Lower leg skin (tissue), 3 donors: ENCODE measurements at regions not wholly inside any gene's neighbourhood (a gene's known extent, or its start where the extent isn't known, plus 50 kb on each side); places are given as distances from the start of the nearest gene placed in this dataset.

Experiments used
- POLR2A ChIP-seq, 2 donors: fragments of 450-650 bp; IDR thresholded peaks; one replicate each; pipeline ENCODE4 v1.6.1; 2016 to 2017; ENCODE audit warnings: antibody characterized with exemption in 2 of 2, mild to moderate bottlenecking in 1 of 2, moderate library complexity in 1 of 2
- TF ChIP-seq, protein P1 (sequence below), 3 donors: fragments of 450-650 bp; IDR thresholded peaks; one replicate each; pipeline ENCODE4 v1.5.1; 2016; ENCODE audit warnings: antibody characterized with exemption in 3 of 3, mild to moderate bottlenecking in 3 of 3, moderate library complexity in 2 of 3

GRCh38 chr21:28436286-28436932 lies 556.3 kb downstream of the LTN1 start:
- TF ChIP-seq, protein P1, sequence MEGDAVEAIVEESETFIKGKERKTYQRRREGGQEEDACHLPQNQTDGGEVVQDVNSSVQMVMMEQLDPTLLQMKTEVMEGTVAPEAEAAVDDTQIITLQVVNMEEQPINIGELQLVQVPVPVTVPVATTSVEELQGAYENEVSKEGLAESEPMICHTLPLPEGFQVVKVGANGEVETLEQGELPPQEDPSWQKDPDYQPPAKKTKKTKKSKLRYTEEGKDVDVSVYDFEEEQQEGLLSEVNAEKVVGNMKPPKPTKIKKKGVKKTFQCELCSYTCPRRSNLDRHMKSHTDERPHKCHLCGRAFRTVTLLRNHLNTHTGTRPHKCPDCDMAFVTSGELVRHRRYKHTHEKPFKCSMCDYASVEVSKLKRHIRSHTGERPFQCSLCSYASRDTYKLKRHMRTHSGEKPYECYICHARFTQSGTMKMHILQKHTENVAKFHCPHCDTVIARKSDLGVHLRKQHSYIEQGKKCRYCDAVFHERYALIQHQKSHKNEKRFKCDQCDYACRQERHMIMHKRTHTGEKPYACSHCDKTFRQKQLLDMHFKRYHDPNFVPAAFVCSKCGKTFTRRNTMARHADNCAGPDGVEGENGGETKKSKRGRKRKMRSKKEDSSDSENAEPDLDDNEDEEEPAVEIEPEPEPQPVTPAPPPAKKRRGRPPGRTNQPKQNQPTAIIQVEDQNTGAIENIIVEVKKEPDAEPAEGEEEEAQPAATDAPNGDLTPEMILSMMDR (IDR thresholded peaks at IDR 0.05): no peak
- no peak for TF ChIP-seq POLR2A (IDR thresholded peaks at IDR 0.05)
